ENCODE measurements at regions not wholly inside any gene's neighbourhood (a gene's known extent, or its start where the extent isn't known, plus 50 kb on each side); places are given as distances from the start of the nearest gene placed in this dataset.

DNA sequence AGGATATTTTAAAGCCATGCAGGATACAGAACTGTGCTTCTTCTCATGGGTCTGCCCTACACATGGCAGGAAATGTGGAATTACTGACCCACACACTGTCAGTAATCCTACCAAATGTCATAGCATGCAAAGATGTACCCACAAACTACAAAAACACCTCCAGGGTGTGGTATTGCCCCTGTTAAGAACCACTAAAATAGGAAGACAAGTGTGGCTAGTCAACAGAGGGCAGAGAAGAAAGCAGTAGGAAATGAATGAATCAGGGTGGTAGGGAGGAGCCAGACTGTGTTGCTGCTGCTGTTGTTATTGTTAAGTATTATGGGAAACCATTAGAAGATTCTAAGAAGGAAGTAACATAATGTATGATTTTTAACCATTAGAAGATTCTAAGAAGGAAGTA lies 556.7 kb upstream of the ACVR2A start:
- no TSS peak for BruUV-seq (replicated peaks)
- Histone ChIP-seq H3K36me3 (ENCODE audit: low read depth) (no peaks in the 10 kb centered on the region), H3K9me3 (ENCODE audit: insufficient read depth, low read depth) (no peaks in the 10 kb centered on the region), H3K4me1 (replicated peaks; ENCODE audit: insufficient read depth) (no peaks in the 10 kb centered on the region), H3K4me2 (no peak overlapping the region), H3K79me2 (ENCODE audit: low read depth) (no peaks in the 10 kb centered on the region), H3K9me2 (ENCODE audit: insufficient read depth) (no peaks in the 10 kb centered on the region), H4K20me1 (ENCODE audit: insufficient read depth) (no peaks in the 10 kb centered on the region), H3K4me3 (no peak overlapping the region), H3K27ac (no peak overlapping the region), H2AFZ (no peak overlapping the region), H3K27me3 (ENCODE audit: insufficient read depth, low read depth) (no peaks in the 10 kb centered on the region), H3F3A (ENCODE audit: insufficient read depth, low read depth) (no peaks in the 10 kb centered on the region)
- TF ChIP-seq EZH2 (IDR thresholded peaks at IDR 0.05; ENCODE audit: low read depth) (no peak), CTCF (conservative IDR thresholded peaks at IDR 0.05) (no peak)
- ChIA-PET POLR2A (ENCODE audit: unreplicated experiment) (interaction anchor here (0.7 kb wide), 1 partner anchor 340 kb away, joined by 8 read pairs; no protein-coding TSS in a partner anchor), CTCF (no interaction called here)
- no peak for DNase-seq
- intact Hi-C loops (cut with micrococcal nuclease; ENCODE audit: unreplicated experiment) = no loop called here

DNA sequence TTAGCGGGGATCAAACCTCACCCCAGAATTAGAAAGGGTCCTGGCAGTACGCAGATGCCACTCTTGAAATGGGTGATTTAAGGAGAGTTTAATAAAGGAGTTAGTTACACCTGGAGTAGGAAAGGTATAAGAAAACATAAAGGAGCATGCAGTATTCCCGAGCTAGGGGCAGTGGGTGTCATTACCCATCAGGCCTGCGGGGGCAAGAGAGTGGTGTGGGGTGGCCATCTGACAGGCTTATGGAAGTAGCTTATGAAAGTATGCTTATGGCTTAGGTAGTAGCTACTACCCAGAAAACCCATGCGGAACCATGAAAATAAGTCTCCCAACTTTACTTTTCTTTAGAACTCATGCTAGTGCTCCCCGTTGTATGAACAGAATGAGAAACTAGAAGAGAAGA lies 568.9 kb upstream of the ACVR2A start:
- TF ChIP-seq CTCF (conservative IDR thresholded peaks at IDR 0.05) (no peak), EZH2 (IDR thresholded peaks at IDR 0.05; ENCODE audit: low read depth) (no peak)
- Histone ChIP-seq H3K36me3 (ENCODE audit: low read depth) (no peaks in the 10 kb centered on the region), H3K4me3 (no peak overlapping the region), H3K4me1 (replicated peaks; ENCODE audit: insufficient read depth) (peaks cover 20% of the 10 kb centered on the region), H3K4me2 (no peak overlapping the region), H2AFZ (no peak overlapping the region), H4K20me1 (ENCODE audit: insufficient read depth) (no peaks in the 10 kb centered on the region), H3K27me3 (ENCODE audit: insufficient read depth, low read depth) (no peaks in the 10 kb centered on the region), H3F3A (ENCODE audit: insufficient read depth, low read depth) (peaks cover 15% of the 10 kb centered on the region; the same call in 1 of the 2 replicates), H3K27ac (no peak overlapping the region), H3K9me3 (ENCODE audit: insufficient read depth, low read depth) (no peaks in the 10 kb centered on the region), H3K9me2 (ENCODE audit: insufficient read depth) (no peaks in the 10 kb centered on the region), H3K79me2 (ENCODE audit: low read depth) (no peaks in the 10 kb centered on the region)
- intact Hi-C loops (cut with micrococcal nuclease; ENCODE audit: unreplicated experiment) = loop anchor here (10.0 kb wide), 1 partner anchor 171 kb away; no protein-coding TSS in a partner anchor
- ChIA-PET POLR2A (ENCODE audit: unreplicated experiment) (no interaction called here), CTCF (no interaction called here)
- BruUV-seq (replicated peaks) = no TSS peak
- no peak for DNase-seq

GRCh38 chr2:147273628-147274027 lies 571.2 kb upstream of the ACVR2A start:
- Histone ChIP-seq H3K36me3 (ENCODE audit: low read depth) (no peaks in the 10 kb centered on the region), H3K4me2 (no peak overlapping the region), H3K27ac (no peak overlapping the region), H2AFZ (no peak overlapping the region), H3K9me2 (ENCODE audit: insufficient read depth) (no peaks in the 10 kb centered on the region), H3K4me3 (no peak overlapping the region), H3K27me3 (ENCODE audit: insufficient read depth, low read depth) (no peaks in the 10 kb centered on the region), H3K79me2 (ENCODE audit: low read depth) (no peaks in the 10 kb centered on the region), H4K20me1 (ENCODE audit: insufficient read depth) (no peaks in the 10 kb centered on the region), H3F3A (ENCODE audit: insufficient read depth, low read depth) (peaks cover 8% of the 10 kb centered on the region; the same call in 1 of the 2 replicates), H3K4me1 (replicated peaks; ENCODE audit: insufficient read depth) (peaks cover 14% of the 10 kb centered on the region), H3K9me3 (ENCODE audit: insufficient read depth, low read depth) (no peaks in the 10 kb centered on the region; the same call in 1 of the 2 replicates)
- TF ChIP-seq CTCF (conservative IDR thresholded peaks at IDR 0.05) (no peak), EZH2 (IDR thresholded peaks at IDR 0.05; ENCODE audit: low read depth) (no peak)
- BruUV-seq (replicated peaks) = no TSS peak
- ChIA-PET POLR2A (ENCODE audit: unreplicated experiment) (no interaction called here), CTCF (no interaction called here)
- intact Hi-C loops (cut with micrococcal nuclease; ENCODE audit: unreplicated experiment) = loop anchor here (10.0 kb wide), 1 partner anchor 169 kb away; no protein-coding TSS in a partner anchor
- DNase-seq = no peak
